OCI-LY3 (cell line): ENCODE measurements at regions not wholly inside any gene's neighbourhood (a gene's known extent, or its start where the extent isn't known, plus 50 kb on each side); places are given as distances from the start of the nearest gene placed in this dataset.

Experiments used
- EZH2phosphoT487 ChIP-seq: fragments of 200-600 bp; shearing (Covaris generic); IDR thresholded peaks from 2 replicates; pipeline ENCODE4 v1.6.1; 2018; ENCODE audit warnings: antibody characterized with exemption, mixed run types, low read depth
- TF ChIP-seq, protein P1 (sequence below): fragments of 200-600, 300-600 bp; sonication (generic); IDR thresholded peaks from 2 replicates; pipeline ENCODE4 v1.5.1; 2014; ENCODE audit warnings: antibody characterized with exemption, low read length, low read depth

DNA sequence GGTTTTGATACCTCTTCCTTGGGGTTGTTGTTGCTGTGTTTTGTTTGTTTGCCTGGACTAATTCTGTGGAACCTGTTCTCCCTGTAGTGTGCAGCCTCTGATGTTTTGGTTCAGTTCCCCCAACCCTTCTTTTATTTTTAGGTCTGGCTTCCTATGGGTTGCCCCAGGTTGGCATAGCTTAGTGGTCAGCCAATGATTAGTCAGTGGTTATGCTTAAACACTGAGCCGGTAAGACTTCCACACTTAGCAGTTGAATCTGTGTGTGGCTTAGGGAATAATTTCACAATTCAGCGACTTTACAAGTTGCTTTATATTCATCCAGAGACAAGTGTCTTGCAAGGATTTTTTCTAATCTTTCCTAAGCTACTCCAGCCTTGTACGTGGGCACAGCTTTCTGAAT lies 78.6 kb upstream of the CLPB start:
- TF ChIP-seq, protein P1, sequence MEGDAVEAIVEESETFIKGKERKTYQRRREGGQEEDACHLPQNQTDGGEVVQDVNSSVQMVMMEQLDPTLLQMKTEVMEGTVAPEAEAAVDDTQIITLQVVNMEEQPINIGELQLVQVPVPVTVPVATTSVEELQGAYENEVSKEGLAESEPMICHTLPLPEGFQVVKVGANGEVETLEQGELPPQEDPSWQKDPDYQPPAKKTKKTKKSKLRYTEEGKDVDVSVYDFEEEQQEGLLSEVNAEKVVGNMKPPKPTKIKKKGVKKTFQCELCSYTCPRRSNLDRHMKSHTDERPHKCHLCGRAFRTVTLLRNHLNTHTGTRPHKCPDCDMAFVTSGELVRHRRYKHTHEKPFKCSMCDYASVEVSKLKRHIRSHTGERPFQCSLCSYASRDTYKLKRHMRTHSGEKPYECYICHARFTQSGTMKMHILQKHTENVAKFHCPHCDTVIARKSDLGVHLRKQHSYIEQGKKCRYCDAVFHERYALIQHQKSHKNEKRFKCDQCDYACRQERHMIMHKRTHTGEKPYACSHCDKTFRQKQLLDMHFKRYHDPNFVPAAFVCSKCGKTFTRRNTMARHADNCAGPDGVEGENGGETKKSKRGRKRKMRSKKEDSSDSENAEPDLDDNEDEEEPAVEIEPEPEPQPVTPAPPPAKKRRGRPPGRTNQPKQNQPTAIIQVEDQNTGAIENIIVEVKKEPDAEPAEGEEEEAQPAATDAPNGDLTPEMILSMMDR, result no peak
- no peak for TF ChIP-seq EZH2phosphoT487
